ENCODE measurements at regions not wholly inside any gene's neighbourhood (a gene's known extent, or its start where the extent isn't known, plus 50 kb on each side); places are given as distances from the start of the nearest gene placed in this dataset.

- WGBS (ENCODE audit: low lambda C conversion rate, missing lambda C conversion rate): 94% methylated on average over 24 of the region's 24 CpGs
- no peaks in the 10 kb centered on the region for H4K20me1 ChIP-seq (ENCODE audit: insufficient read depth, poor library complexity, severe bottlenecking)
Observed at GRCh38 chr7:157488281-157488680, 151.5 kb downstream of the DNAJB6 start.

GRCh38 chr7:157488966-157489365 is 152.2 kb downstream of the DNAJB6 start:
- TF ChIP-seq EZH2 (IDR thresholded peaks at IDR 0.05; ENCODE audit: borderline replicate concordance) (no peak), EZH2phosphoT487 (IDR thresholded peaks at IDR 0.05; ENCODE audit: low read depth, severe bottlenecking, unreplicated experiment) (no peak), CTCF (IDR thresholded peaks at IDR 0.05; ENCODE audit: poor library complexity) (no peak)

More at GRCh38 chr7:157488281-157488680, 151.5 kb downstream of the DNAJB6 start:
- no peaks in the 10 kb centered on the region for H3K9me2 ChIP-seq (replicated peaks; ENCODE audit: insufficient read depth)
- H3K4me2 ChIP-seq: no peak overlapping the region
- no peaks in the 10 kb centered on the region for H3K4me1 ChIP-seq (ENCODE audit: insufficient read depth)
- H2AFZ ChIP-seq: no peak overlapping the region
- DNase-seq (ENCODE audit: low spot score): no peak
- no peaks in the 10 kb centered on the region for H3K36me3 ChIP-seq (replicated peaks; ENCODE audit: insufficient read depth, low read depth)
- no peaks in the 10 kb centered on the region for H3K9me3 ChIP-seq (ENCODE audit: low read depth)
- no peak overlapping the region for H3K27ac ChIP-seq
- TF ChIP-seq EZH2 (IDR thresholded peaks at IDR 0.05; ENCODE audit: borderline replicate concordance): no peak
- no peak for TF ChIP-seq CTCF (IDR thresholded peaks at IDR 0.05; ENCODE audit: poor library complexity)
- TF ChIP-seq EZH2phosphoT487 (IDR thresholded peaks at IDR 0.05; ENCODE audit: low read depth, severe bottlenecking, unreplicated experiment): no peak
- H3K27me3 ChIP-seq: no peaks in the 10 kb centered on the region
- H3K4me3 ChIP-seq: no peak overlapping the region
- no peaks in the 10 kb centered on the region for H3K79me2 ChIP-seq

More at GRCh38 chr7:157488966-157489365, 152.2 kb downstream of the DNAJB6 start:
- H3K27ac ChIP-seq: no peak overlapping the region
- WGBS (ENCODE audit: low lambda C conversion rate, missing lambda C conversion rate): 85% methylated on average over 10 of the region's 10 CpGs
- no peaks in the 10 kb centered on the region for H3K9me3 ChIP-seq (ENCODE audit: low read depth)
- H3K79me2 ChIP-seq: no peaks in the 10 kb centered on the region
- H3K4me3 ChIP-seq: no peak overlapping the region
- H4K20me1 ChIP-seq (ENCODE audit: insufficient read depth, poor library complexity, severe bottlenecking): no peaks in the 10 kb centered on the region
- no peaks in the 10 kb centered on the region for H3K36me3 ChIP-seq (replicated peaks; ENCODE audit: insufficient read depth, low read depth)
- H3K9me2 ChIP-seq (replicated peaks; ENCODE audit: insufficient read depth): no peaks in the 10 kb centered on the region
- H3K4me2 ChIP-seq: no peak overlapping the region
- no peak overlapping the region for H2AFZ ChIP-seq
- H3K4me1 ChIP-seq (ENCODE audit: insufficient read depth): no peaks in the 10 kb centered on the region
- DNase-seq (ENCODE audit: low spot score): no peak
- no peaks in the 10 kb centered on the region for H3K27me3 ChIP-seq

Data from hepatocyte (in vitro differentiated cells).